ENCODE measurements at regions not wholly inside any gene's neighbourhood (a gene's known extent, or its start where the extent isn't known, plus 50 kb on each side); places are given as distances from the start of the nearest gene placed in this dataset.

GRCh38 chr5:3382151-3382550 is 213.5 kb upstream of the IRX1 start:
- DNase-seq (ENCODE audit: extremely low spot score, unreplicated experiment) = no peak
- no peak for TF ChIP-seq CTCF (conservative IDR thresholded peaks at IDR 0.05)
- Mint-ChIP-seq H3K4me1 (ENCODE audit: unreplicated experiment) (peaks cover 6% of the 10 kb centered on the region), H3K27me3 (peaks cover 22% of the 10 kb centered on the region), H3K27ac (no peak overlapping the region), H3K36me3 (no peaks in the 10 kb centered on the region), H3K4me3 (no peak overlapping the region), H3K9me3 (no peaks in the 10 kb centered on the region)

GRCh38 chr5:3381206-3381825 is 214.3 kb upstream of the IRX1 start:
- DNase-seq (ENCODE audit: extremely low spot score, unreplicated experiment) = no peak
- H3K36me3 Mint-ChIP-seq = no peaks in the 10 kb centered on the region
- H3K27me3 Mint-ChIP-seq = peaks cover 19% of the 10 kb centered on the region
- H3K4me1 Mint-ChIP-seq (ENCODE audit: unreplicated experiment) = peaks cover 5% of the 10 kb centered on the region
- no peak overlapping the region for H3K27ac Mint-ChIP-seq
- TF ChIP-seq CTCF (conservative IDR thresholded peaks at IDR 0.05) = no peak
- H3K4me3 Mint-ChIP-seq = no peak overlapping the region
- no peaks in the 10 kb centered on the region for H3K9me3 Mint-ChIP-seq

- H3K4me3 Mint-ChIP-seq = no peak overlapping the region
- no peaks in the 10 kb centered on the region for H3K9me3 Mint-ChIP-seq
- DNase-seq (ENCODE audit: extremely low spot score, unreplicated experiment) = no peak
- no peaks in the 10 kb centered on the region for H3K36me3 Mint-ChIP-seq
- no peak for TF ChIP-seq CTCF (conservative IDR thresholded peaks at IDR 0.05)
- H3K4me1 Mint-ChIP-seq (ENCODE audit: unreplicated experiment) = no peaks in the 10 kb centered on the region
- peaks cover 17% of the 10 kb centered on the region for H3K27me3 Mint-ChIP-seq
- no peak overlapping the region for H3K27ac Mint-ChIP-seq
Measured at GRCh38 chr5:3380689-3381088, 214.9 kb upstream of the IRX1 start.

GRCh38 chr5:3377831-3378230 is 217.8 kb upstream of the IRX1 start:
- H3K27me3 Mint-ChIP-seq = peaks cover 20% of the 10 kb centered on the region

GRCh38 chr5:3377176-3377575 is 218.5 kb upstream of the IRX1 start:
- Mint-ChIP-seq H3K4me3 (no peak overlapping the region), H3K4me1 (ENCODE audit: unreplicated experiment) (no peaks in the 10 kb centered on the region), H3K27me3 (peaks cover 17% of the 10 kb centered on the region), H3K36me3 (no peaks in the 10 kb centered on the region), H3K9me3 (peaks cover 9% of the 10 kb centered on the region), H3K27ac (no peak overlapping the region)
- DNase-seq (ENCODE audit: extremely low spot score, unreplicated experiment) = peak; percentile 53
- no peak for TF ChIP-seq CTCF (conservative IDR thresholded peaks at IDR 0.05)

More at GRCh38 chr5:3377831-3378230, 217.8 kb upstream of the IRX1 start:
- peaks cover 4% of the 10 kb centered on the region for H3K9me3 Mint-ChIP-seq
- H3K4me3 Mint-ChIP-seq = no peak overlapping the region
- no peaks in the 10 kb centered on the region for H3K36me3 Mint-ChIP-seq
- DNase-seq (ENCODE audit: extremely low spot score, unreplicated experiment) = peak; percentile 15
- H3K27ac Mint-ChIP-seq = no peak overlapping the region
- H3K4me1 Mint-ChIP-seq (ENCODE audit: unreplicated experiment) = no peaks in the 10 kb centered on the region
- TF ChIP-seq CTCF (conservative IDR thresholded peaks at IDR 0.05) = no peak

GRCh38 chr5:3376611-3377010 is 219.0 kb upstream of the IRX1 start:
- Mint-ChIP-seq H3K27me3 (peaks cover 17% of the 10 kb centered on the region), H3K27ac (no peak overlapping the region), H3K4me1 (ENCODE audit: unreplicated experiment) (no peaks in the 10 kb centered on the region), H3K4me3 (no peak overlapping the region), H3K9me3 (peaks cover 9% of the 10 kb centered on the region), H3K36me3 (no peaks in the 10 kb centered on the region)
- DNase-seq (ENCODE audit: extremely low spot score, unreplicated experiment) = peak; percentile 18
- no peak for TF ChIP-seq CTCF (conservative IDR thresholded peaks at IDR 0.05)

Measured in type B pancreatic cell (in vitro differentiated cells).